ENCODE measurements at regions not wholly inside any gene's neighbourhood (a gene's known extent, or its start where the extent isn't known, plus 50 kb on each side); places are given as distances from the start of the nearest gene placed in this dataset.
A peak's percentile ranks its signal among the peaks of the same experiment; 100 is the strongest.
"Not testable (repeated sequence)": the region's sequence is repeated elsewhere in the genome, so short reads cannot be mapped to it uniquely, and the experiment has no call there.

- Histone ChIP-seq H3K4me1 (peaks cover 0 to 4% (median 0%) of the 10 kb centered on the region in 9 donors), H3K27me3 (no peaks in the 10 kb centered on the region), H3K4me3 (no peak overlapping the region), H3K36me3 (no peaks in the 10 kb centered on the region), H3K9me3 (peaks cover 0 to 13% (median 0%) of the 10 kb centered on the region in 11 donors), H3K27ac (no peak overlapping the region)
- intact Hi-C loops (cut with DNase I): loop anchor here in 1 of 10 donors (1.0 kb wide), 1 partner anchor 33 kb away; no protein-coding TSS in a partner anchor
- TF ChIP-seq CTCF (IDR thresholded peaks at IDR 0.05): no peak
- ATAC-seq: no peak
- WGBS, 2 donors: 95% methylated on average over 7 of the region's 7 CpGs
- DNase-seq: no peak
Observed at GRCh38 chr10:36003688-36004087, 361.6 kb upstream of the FZD8 start.

- ATAC-seq: peak in 6 of 8 donors; percentile 38 to 77 (median 64)
- H3K9me3 ChIP-seq: peaks cover 0 to 13% (median 0%) of the 10 kb centered on the region in 11 donors
- H3K36me3 ChIP-seq: no peaks in the 10 kb centered on the region
- H3K4me1 ChIP-seq: peaks cover 0 to 4% (median 0%) of the 10 kb centered on the region in 9 donors
- no peak overlapping the region for H3K27ac ChIP-seq
- intact Hi-C loops (cut with DNase I): loop anchor here in 1 of 10 donors (1.0 kb wide), 1 partner anchor 33 kb away; no protein-coding TSS in a partner anchor
- H3K27me3 ChIP-seq: no peaks in the 10 kb centered on the region
- no peak for TF ChIP-seq CTCF (IDR thresholded peaks at IDR 0.05)
- 80 to 83% methylated on average over 12 of the region's 12 CpGs for WGBS, 2 donors
- no peak for DNase-seq
- no peak overlapping the region for H3K4me3 ChIP-seq
Observed at GRCh38 chr10:36003031-36003600, 361.0 kb upstream of the FZD8 start.

GRCh38 chr10:36002445-36002844, 360.3 kb upstream of the FZD8 start:
- TF ChIP-seq CTCF (IDR thresholded peaks at IDR 0.05): no peak
- DNase-seq (no peak), ATAC-seq (no peak)
- Histone ChIP-seq H3K36me3 (no peaks in the 10 kb centered on the region), H3K4me3 (no peak overlapping the region), H3K9me3 (peaks cover 0 to 13% (median 0%) of the 10 kb centered on the region in 11 donors), H3K4me1 (peaks cover 0 to 4% (median 0%) of the 10 kb centered on the region in 9 donors), H3K27ac (no peak overlapping the region), H3K27me3 (no peaks in the 10 kb centered on the region)
- 96 to 97% methylated on average over 5 of the region's 5 CpGs for WGBS, 2 donors
- intact Hi-C loops (cut with DNase I): no loop called here

GRCh38 chr10:36000754-36001153, 358.7 kb upstream of the FZD8 start:
- intact Hi-C loops (cut with DNase I); H3K4me3 ChIP-seq; H3K27ac ChIP-seq; DNase-seq; H3K27me3 ChIP-seq; H3K4me1 ChIP-seq; ATAC-seq; H3K36me3 ChIP-seq: not testable (repeated sequence)
- 93 to 96% methylated on average over 1 of the region's 1 CpG for WGBS, 2 donors
- peaks cover 0 to 13% (median 0%) of the 10 kb centered on the region in 11 donors for H3K9me3 ChIP-seq
- TF ChIP-seq CTCF (IDR thresholded peaks at IDR 0.05): peak in 4 of 9 donors; percentile 13 to 34 (median 22)

Measured in heart right ventricle (tissue), 16 donors.